GM18870 (cell line): ENCODE measurements at regions not wholly inside any gene's neighbourhood (a gene's known extent, or its start where the extent isn't known, plus 50 kb on each side); places are given as distances from the start of the nearest gene placed in this dataset.
"Not testable (repeated sequence)": the region's sequence is repeated elsewhere in the genome, so short reads cannot be mapped to it uniquely, and the experiment has no call there.

ENCODE experiments used
- ATAC-seq: cut with Tn5 transposase; IDR thresholded peaks from one replicate; pipeline ENCODE4 v1.9.1; 2021; ENCODE audit warnings: moderate library complexity; ENCODE audit not compliant: unreplicated experiment

- no peak for ATAC-seq
These were observed 803.9 kb downstream of the DIPK2A start for GRCh38 chr3:144775551-144775950.

GRCh38 chr3:144777906-144778305 is 806.3 kb downstream of the DIPK2A start:
- no peak for ATAC-seq

GRCh38 chr3:144791034-144791433 is 819.4 kb downstream of the DIPK2A start:
- no peak for ATAC-seq

- ATAC-seq, result no peak
These were observed 830.3 kb downstream of the DIPK2A start for GRCh38 chr3:144801890-144802289.

GRCh38 chr3:144809380-144809779 is 837.8 kb downstream of the DIPK2A start:
- no peak for ATAC-seq

GRCh38 chr3:144810160-144810559 is 838.5 kb downstream of the DIPK2A start:
- peak; percentile 90 for ATAC-seq

GRCh38 chr3:144815655-144816054 is 844.0 kb downstream of the DIPK2A start:
- ATAC-seq, result no peak

- no peak for ATAC-seq
These were observed 844.7 kb downstream of the DIPK2A start for GRCh38 chr3:144816323-144816722.

GRCh38 chr3:144818973-144819372 is 847.4 kb downstream of the DIPK2A start:
- ATAC-seq, result no peak

- ATAC-seq, result not testable (repeated sequence)
These were observed 848.6 kb downstream of the DIPK2A start for GRCh38 chr3:144820232-144820631.

- ATAC-seq, result no peak
These were observed 849.1 kb downstream of the DIPK2A start for GRCh38 chr3:144820726-144821125.

GRCh38 chr3:144821583-144821982 is 850.0 kb downstream of the DIPK2A start:
- no peak for ATAC-seq

- no peak for ATAC-seq
These were observed 851.0 kb downstream of the DIPK2A start for GRCh38 chr3:144822671-144823070.

- ATAC-seq, result no peak
These were observed 860.5 kb downstream of the DIPK2A start for GRCh38 chr3:144831955-144832716.

GRCh38 chr3:144839991-144840390 is 868.4 kb downstream of the DIPK2A start:
- ATAC-seq, result no peak

GRCh38 chr3:144840866-144841265 is 869.2 kb downstream of the DIPK2A start:
- no peak for ATAC-seq

GRCh38 chr3:144843099-144843498 is 871.5 kb downstream of the DIPK2A start:
- ATAC-seq, result no peak

GRCh38 chr3:144852999-144853398 is 881.4 kb downstream of the DIPK2A start:
- no peak for ATAC-seq

GRCh38 chr3:144854020-144854419 is 882.4 kb downstream of the DIPK2A start:
- not testable (repeated sequence) for ATAC-seq

- ATAC-seq, result no peak
These were observed 887.5 kb downstream of the DIPK2A start for GRCh38 chr3:144859161-144859560.

GRCh38 chr3:144864646-144865045 is 893.0 kb downstream of the DIPK2A start:
- no peak for ATAC-seq

GRCh38 chr3:144865948-144866347 is 894.3 kb downstream of the DIPK2A start:
- no peak for ATAC-seq

- no peak for ATAC-seq
These were observed 894.9 kb downstream of the DIPK2A start for GRCh38 chr3:144866476-144866875.
